AG04449 (cell line): ENCODE measurements at regions not wholly inside any gene's neighbourhood (a gene's known extent, or its start where the extent isn't known, plus 50 kb on each side); places are given as distances from the start of the nearest gene placed in this dataset.
"Not testable (repeated sequence)": the region's sequence is repeated elsewhere in the genome, so short reads cannot be mapped to it uniquely, and the experiment has no call there.

Experiments used
- CTCF ChIA-PET: fragments of 350-600 bp; formaldehyde crosslinking; extraction: SDS; loops from one replicate; lab custom pipeline; 2021; ENCODE audit warnings: antibody characterized with exemption; lab: Yijun Ruan, JAX
- POLR2A ChIA-PET: fragments of 400-600, 350-600 bp; formaldehyde crosslinking; extraction: SDS; loops from one replicate; lab custom pipeline; 2020; ENCODE audit warnings: antibody characterized with exemption, inconsistent platforms; lab: Yijun Ruan, JAX
- DNase-seq: peaks from one replicate; pipeline ENCODE4 v3.0.0-alpha.2; 2010; ENCODE audit warnings: low read depth, low spot score
- H3K4me3 ChIP-seq: 2 replicates; pipeline ENCODE4 v1.5.1; 2011; ENCODE audit warnings: low read depth, mild to moderate bottlenecking, control low read depth, low read length
- CTCF ChIP-seq: IDR thresholded peaks from one replicate; pipeline ENCODE4 v1.5.1; 2011; ENCODE audit warnings: mild to moderate bottlenecking, moderate library complexity, low read length, control low read depth, inconsistent platforms; ENCODE audit not compliant: insufficient read depth; ENCODE audit errors: missing control alignments

GRCh38 chr2:52608030-52608429 is 1159.6 kb upstream of the CHAC2 start:
- no peak for DNase-seq
- ChIA-PET CTCF (no interaction called here), POLR2A (no interaction called here)
- H3K4me3 ChIP-seq, result no peak overlapping the region
- TF ChIP-seq CTCF, result no peak

DNA sequence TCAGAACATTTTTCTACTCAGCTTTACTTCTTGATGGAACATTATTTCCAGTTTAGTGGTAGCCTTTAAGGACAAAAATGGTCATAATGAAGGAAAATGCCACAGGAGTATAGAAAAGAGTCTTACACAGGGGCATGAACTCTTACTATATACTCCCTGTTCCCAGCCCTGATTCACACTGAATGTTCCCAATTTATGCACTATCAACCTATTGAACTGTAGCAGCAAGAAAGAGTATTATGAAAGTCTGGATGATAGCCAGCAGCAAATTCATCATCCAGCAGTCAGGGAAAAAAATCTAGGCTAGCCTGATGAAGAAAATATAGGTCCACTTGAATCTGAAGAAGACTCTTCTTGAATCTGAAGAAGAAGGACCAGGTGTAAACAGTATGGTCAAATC is 1170.3 kb upstream of the CHAC2 start:
- DNase-seq, result peak; percentile 23
- TF ChIP-seq CTCF, result no peak
- POLR2A ChIA-PET, result no interaction called here
- CTCF ChIA-PET, result no interaction called here
- no peak overlapping the region for H3K4me3 ChIP-seq

GRCh38 chr2:52594026-52594425 is 1173.6 kb upstream of the CHAC2 start:
- CTCF ChIA-PET, result no interaction called here
- no peak for TF ChIP-seq CTCF
- POLR2A ChIA-PET, result no interaction called here
- H3K4me3 ChIP-seq, result no peak overlapping the region
- DNase-seq, result no peak

GRCh38 chr2:52584071-52584470 is 1183.5 kb upstream of the CHAC2 start:
- H3K4me3 ChIP-seq, CTCF ChIA-PET, DNase-seq, POLR2A ChIA-PET: not testable (repeated sequence)

- POLR2A ChIA-PET, result no interaction called here
- no peak for TF ChIP-seq CTCF
Observed at GRCh38 chr2:52572469-52572894, 1195.1 kb upstream of the CHAC2 start.

DNA sequence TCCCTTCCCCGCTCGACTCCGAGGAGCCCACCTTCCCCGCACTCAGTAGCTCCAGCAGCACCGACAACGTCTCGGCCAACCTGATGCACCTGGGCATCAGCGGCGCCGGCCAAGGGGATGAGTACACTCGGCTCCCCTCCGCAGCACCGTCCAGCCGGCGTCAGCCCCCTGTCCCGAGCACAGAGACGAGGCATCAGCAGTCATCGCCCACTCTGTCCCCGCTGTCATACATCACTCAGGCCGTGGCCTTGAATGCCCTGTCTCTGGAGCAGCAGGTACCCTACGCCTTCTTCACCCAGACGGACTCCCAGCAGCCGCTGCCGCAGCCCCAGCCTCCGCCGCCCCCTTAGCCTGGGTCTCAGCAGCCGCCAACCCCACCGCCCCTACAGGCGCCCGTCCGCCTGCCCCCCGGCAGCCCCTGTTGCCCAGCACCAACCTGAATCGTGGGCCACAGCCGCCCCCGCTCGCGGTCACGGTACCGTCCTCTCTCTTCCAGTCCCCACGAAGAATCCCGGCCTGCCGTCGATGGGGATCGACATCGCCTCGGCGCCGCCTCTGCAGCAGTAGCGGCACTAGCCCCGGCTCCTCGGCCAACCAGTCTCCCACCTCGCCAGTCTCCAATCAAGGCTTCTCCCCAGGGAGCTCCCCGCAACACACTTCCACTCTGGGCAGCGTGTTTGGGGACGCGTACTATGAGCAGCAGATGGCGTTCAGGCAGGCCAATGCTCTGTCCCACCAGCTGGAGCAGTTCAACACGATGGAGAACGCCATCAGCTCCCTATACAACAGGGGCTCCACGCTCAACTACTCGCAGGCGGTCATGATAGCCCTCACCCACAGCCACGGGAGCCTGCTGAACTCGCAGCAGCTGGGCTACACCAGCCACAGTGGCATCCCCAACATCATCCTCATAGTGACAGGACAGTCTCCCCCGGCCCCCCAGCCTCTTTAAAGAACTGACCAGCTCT is 1195.9 kb upstream of the CHAC2 start:
- ChIA-PET POLR2A (no interaction called here), CTCF (no interaction called here)
- no peak overlapping the region for H3K4me3 ChIP-seq
- no peak for DNase-seq
- TF ChIP-seq CTCF, result no peak

More at GRCh38 chr2:52572469-52572894, 1195.1 kb upstream of the CHAC2 start:
- H3K4me3 ChIP-seq, result no peak overlapping the region
- CTCF ChIA-PET, result no interaction called here
- DNase-seq, result no peak
